PFSK-1 (cell line): ENCODE measurements at regions not wholly inside any gene's neighbourhood (a gene's known extent, or its start where the extent isn't known, plus 50 kb on each side); places are given as distances from the start of the nearest gene placed in this dataset.

ENCODE experiments used
- POLR2AphosphoS5 ChIP-seq: IDR thresholded peaks from 2 replicates; pipeline ENCODE4 v1.6.1; 2012; ENCODE audit warnings: low read depth, mild to moderate bottlenecking, control low read depth, low read length, moderate library complexity
- TAF1 ChIP-seq: IDR thresholded peaks from 2 replicates; pipeline ENCODE4 v1.6.1; 2012; ENCODE audit warnings: low read length, control low read depth, borderline replicate concordance; ENCODE audit not compliant: insufficient read depth
- TF ChIP-seq, protein P1 (sequence below), 2 experiments: IDR thresholded peaks; 2 replicates each; pipeline versions ENCODE4 v1.6.1 to v1.8.0; 2011 to 2012; ENCODE audit warnings: low read depth in 2 of 2, low read length in 2 of 2, control low read depth in 1 of 2, inconsistent platforms in 1 of 2, mild to moderate bottlenecking in 1 of 2, moderate library complexity in 1 of 2; ENCODE audit not compliant: insufficient read depth in 1 of 2

DNA sequence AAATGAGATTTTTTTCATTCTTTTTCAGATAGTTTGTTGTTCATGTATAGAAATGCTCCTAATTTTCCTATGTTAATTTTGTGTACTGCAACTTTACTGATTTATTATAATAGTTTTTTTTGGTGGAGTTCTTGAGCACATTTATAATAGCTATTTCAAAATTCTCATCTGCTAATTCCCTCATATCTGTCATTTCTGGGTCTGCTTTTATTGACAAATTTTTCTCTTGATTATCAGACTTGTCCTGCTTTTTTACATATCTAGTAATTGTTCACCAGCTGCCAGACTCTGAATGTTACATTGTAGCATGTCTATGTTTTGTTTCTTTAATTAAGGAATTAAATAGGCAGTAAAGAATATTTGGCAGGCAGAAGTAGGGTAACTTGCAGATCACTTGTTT, 60.9 kb upstream of the PARVA start:
- TF ChIP-seq POLR2AphosphoS5 (no peak), TAF1 (no peak)
- TF ChIP-seq, protein P1, sequence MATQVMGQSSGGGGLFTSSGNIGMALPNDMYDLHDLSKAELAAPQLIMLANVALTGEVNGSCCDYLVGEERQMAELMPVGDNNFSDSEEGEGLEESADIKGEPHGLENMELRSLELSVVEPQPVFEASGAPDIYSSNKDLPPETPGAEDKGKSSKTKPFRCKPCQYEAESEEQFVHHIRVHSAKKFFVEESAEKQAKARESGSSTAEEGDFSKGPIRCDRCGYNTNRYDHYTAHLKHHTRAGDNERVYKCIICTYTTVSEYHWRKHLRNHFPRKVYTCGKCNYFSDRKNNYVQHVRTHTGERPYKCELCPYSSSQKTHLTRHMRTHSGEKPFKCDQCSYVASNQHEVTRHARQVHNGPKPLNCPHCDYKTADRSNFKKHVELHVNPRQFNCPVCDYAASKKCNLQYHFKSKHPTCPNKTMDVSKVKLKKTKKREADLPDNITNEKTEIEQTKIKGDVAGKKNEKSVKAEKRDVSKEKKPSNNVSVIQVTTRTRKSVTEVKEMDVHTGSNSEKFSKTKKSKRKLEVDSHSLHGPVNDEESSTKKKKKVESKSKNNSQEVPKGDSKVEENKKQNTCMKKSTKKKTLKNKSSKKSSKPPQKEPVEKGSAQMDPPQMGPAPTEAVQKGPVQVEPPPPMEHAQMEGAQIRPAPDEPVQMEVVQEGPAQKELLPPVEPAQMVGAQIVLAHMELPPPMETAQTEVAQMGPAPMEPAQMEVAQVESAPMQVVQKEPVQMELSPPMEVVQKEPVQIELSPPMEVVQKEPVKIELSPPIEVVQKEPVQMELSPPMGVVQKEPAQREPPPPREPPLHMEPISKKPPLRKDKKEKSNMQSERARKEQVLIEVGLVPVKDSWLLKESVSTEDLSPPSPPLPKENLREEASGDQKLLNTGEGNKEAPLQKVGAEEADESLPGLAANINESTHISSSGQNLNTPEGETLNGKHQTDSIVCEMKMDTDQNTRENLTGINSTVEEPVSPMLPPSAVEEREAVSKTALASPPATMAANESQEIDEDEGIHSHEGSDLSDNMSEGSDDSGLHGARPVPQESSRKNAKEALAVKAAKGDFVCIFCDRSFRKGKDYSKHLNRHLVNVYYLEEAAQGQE (IDR thresholded peaks at IDR 0.05; ENCODE audit: insufficient read depth in 1 of 2, low read depth in 2 of 2, low read length in 2 of 2), result no peak
